ENCODE measurements at regions not wholly inside any gene's neighbourhood (a gene's known extent, or its start where the extent isn't known, plus 50 kb on each side); places are given as distances from the start of the nearest gene placed in this dataset.

GRCh38 chr6:43921548-43922425, 151.8 kb downstream of the VEGFA start:
- Histone ChIP-seq H3K27ac (no peak overlapping the region), H3K4me1 (peaks cover 2 to 18% (median 2%) of the 10 kb centered on the region in 3 donors), H3K36me3 (no peaks in the 10 kb centered on the region), H3K9me3 (no peaks in the 10 kb centered on the region), H3K4me3 (no peak overlapping the region), H3K27me3 (no peaks in the 10 kb centered on the region)
- WGBS, 2 donors, result 67 to 85% methylated on average over 3 to 11 of the region's 20 CpGs
- no peak for TF ChIP-seq POLR2A (IDR thresholded peaks at IDR 0.05)
- no peak for TF ChIP-seq CTCF (IDR thresholded peaks at IDR 0.05)
- DNase-seq, result no peak
- intact Hi-C loops (cut with DNase I), result no loop called here

- peaks cover 0 to 12% (median 2%) of the 10 kb centered on the region in 3 donors for H3K4me1 ChIP-seq
Measured at GRCh38 chr6:43921039-43921438, 151.0 kb downstream of the VEGFA start.

GRCh38 chr6:43919774-43920173, 149.8 kb downstream of the VEGFA start:
- H3K4me1 ChIP-seq, result peaks cover 0 to 12% (median 2%) of the 10 kb centered on the region in 3 donors
- intact Hi-C loops (cut with DNase I), result no loop called here

More at GRCh38 chr6:43921039-43921438, 151.0 kb downstream of the VEGFA start:
- Histone ChIP-seq H3K9me3 (no peaks in the 10 kb centered on the region), H3K27ac (no peak overlapping the region), H3K4me3 (no peak overlapping the region), H3K36me3 (no peaks in the 10 kb centered on the region), H3K27me3 (no peaks in the 10 kb centered on the region)
- 79 to 83% methylated on average over 9 of the region's 9 CpGs for WGBS, 2 donors
- TF ChIP-seq CTCF (IDR thresholded peaks at IDR 0.05) (no peak), POLR2A (IDR thresholded peaks at IDR 0.05) (no peak)
- no peak for DNase-seq
- intact Hi-C loops (cut with DNase I), result no loop called here

GRCh38 chr6:43917878-43918382, 147.9 kb downstream of the VEGFA start:
- peak overlapping the region in 1 of 4 donors; percentile 0 for H3K27ac ChIP-seq
- 65 to 78% methylated on average over 5 of the region's 6 CpGs for WGBS, 2 donors
- no peaks in the 10 kb centered on the region for H3K4me1 ChIP-seq
- no peak overlapping the region for H3K4me3 ChIP-seq
- no peak for TF ChIP-seq POLR2A (IDR thresholded peaks at IDR 0.05)
- TF ChIP-seq CTCF (IDR thresholded peaks at IDR 0.05), result no peak
- intact Hi-C loops (cut with DNase I), result no loop called here
- no peaks in the 10 kb centered on the region for H3K27me3 ChIP-seq
- DNase-seq, result no peak
- no peaks in the 10 kb centered on the region for H3K9me3 ChIP-seq
- H3K36me3 ChIP-seq, result no peaks in the 10 kb centered on the region

More at GRCh38 chr6:43919774-43920173, 149.8 kb downstream of the VEGFA start:
- no peaks in the 10 kb centered on the region for H3K36me3 ChIP-seq
- H3K9me3 ChIP-seq, result no peaks in the 10 kb centered on the region
- 67 to 91% methylated on average over 2 of the region's 2 CpGs for WGBS, 2 donors
- H3K27me3 ChIP-seq, result no peaks in the 10 kb centered on the region
- H3K4me3 ChIP-seq, result no peak overlapping the region
- H3K27ac ChIP-seq, result no peak overlapping the region
- TF ChIP-seq CTCF (IDR thresholded peaks at IDR 0.05), result no peak
- TF ChIP-seq POLR2A (IDR thresholded peaks at IDR 0.05), result no peak
- no peak for DNase-seq

All from esophagus squamous epithelium (tissue), 5 donors.